GM04503 (cell line): ENCODE measurements at regions not wholly inside any gene's neighbourhood (a gene's known extent, or its start where the extent isn't known, plus 50 kb on each side); places are given as distances from the start of the nearest gene placed in this dataset.

Experiments used
- DNase-seq: peaks from one replicate; pipeline ENCODE4 v3.0.0-alpha.2; 2012; ENCODE audit warnings: low read depth

- DNase-seq, result no peak
These were observed 79.3 kb upstream of the GLI2 start for GRCh38 chr2:120656273-120656950.

GRCh38 chr2:120658042-120658769 lies 77.5 kb upstream of the GLI2 start:
- DNase-seq, result no peak

- DNase-seq, result no peak
These were observed 76.9 kb upstream of the GLI2 start for GRCh38 chr2:120658770-120659158.

GRCh38 chr2:120659275-120659977 lies 76.2 kb upstream of the GLI2 start:
- DNase-seq, result no peak

- no peak for DNase-seq
These were observed 75.5 kb upstream of the GLI2 start for GRCh38 chr2:120660056-120660694.

- no peak for DNase-seq
These were observed 74.8 kb upstream of the GLI2 start for GRCh38 chr2:120660771-120661459.

- DNase-seq, result no peak
These were observed 74.1 kb upstream of the GLI2 start for GRCh38 chr2:120661551-120661950.

GRCh38 chr2:120662046-120662445 lies 73.6 kb upstream of the GLI2 start:
- DNase-seq, result no peak

- DNase-seq, result no peak
These were observed 72.9 kb upstream of the GLI2 start for GRCh38 chr2:120662746-120663145.

- no peak for DNase-seq
These were observed 69.2 kb upstream of the GLI2 start for GRCh38 chr2:120666433-120666832.

GRCh38 chr2:120667981-120668380 lies 67.7 kb upstream of the GLI2 start:
- DNase-seq, result no peak

GRCh38 chr2:120669121-120669952 lies 66.3 kb upstream of the GLI2 start:
- DNase-seq, result no peak

- DNase-seq, result no peak
These were observed 65.7 kb upstream of the GLI2 start for GRCh38 chr2:120669971-120670370.

GRCh38 chr2:120670371-120670770 lies 65.3 kb upstream of the GLI2 start:
- DNase-seq, result no peak

- no peak for DNase-seq
These were observed 64.7 kb upstream of the GLI2 start for GRCh38 chr2:120670771-120671480.

GRCh38 chr2:120672526-120673204 lies 63.0 kb upstream of the GLI2 start:
- DNase-seq, result no peak

- no peak for DNase-seq
These were observed 62.5 kb upstream of the GLI2 start for GRCh38 chr2:120673205-120673550.

GRCh38 chr2:120673571-120674061 lies 62.1 kb upstream of the GLI2 start:
- no peak for DNase-seq

GRCh38 chr2:120674246-120675170 lies 61.2 kb upstream of the GLI2 start:
- DNase-seq, result no peak
